GM21723 (cell line): ENCODE measurements at regions not wholly inside any gene's neighbourhood (a gene's known extent, or its start where the extent isn't known, plus 50 kb on each side); places are given as distances from the start of the nearest gene placed in this dataset.

ENCODE experiments used
- ATAC-seq: cut with Tn5 transposase; IDR thresholded peaks from one replicate; pipeline ENCODE4 v1.9.1; 2021; ENCODE audit warnings: mild to moderate bottlenecking, moderate library complexity; ENCODE audit not compliant: unreplicated experiment

DNA sequence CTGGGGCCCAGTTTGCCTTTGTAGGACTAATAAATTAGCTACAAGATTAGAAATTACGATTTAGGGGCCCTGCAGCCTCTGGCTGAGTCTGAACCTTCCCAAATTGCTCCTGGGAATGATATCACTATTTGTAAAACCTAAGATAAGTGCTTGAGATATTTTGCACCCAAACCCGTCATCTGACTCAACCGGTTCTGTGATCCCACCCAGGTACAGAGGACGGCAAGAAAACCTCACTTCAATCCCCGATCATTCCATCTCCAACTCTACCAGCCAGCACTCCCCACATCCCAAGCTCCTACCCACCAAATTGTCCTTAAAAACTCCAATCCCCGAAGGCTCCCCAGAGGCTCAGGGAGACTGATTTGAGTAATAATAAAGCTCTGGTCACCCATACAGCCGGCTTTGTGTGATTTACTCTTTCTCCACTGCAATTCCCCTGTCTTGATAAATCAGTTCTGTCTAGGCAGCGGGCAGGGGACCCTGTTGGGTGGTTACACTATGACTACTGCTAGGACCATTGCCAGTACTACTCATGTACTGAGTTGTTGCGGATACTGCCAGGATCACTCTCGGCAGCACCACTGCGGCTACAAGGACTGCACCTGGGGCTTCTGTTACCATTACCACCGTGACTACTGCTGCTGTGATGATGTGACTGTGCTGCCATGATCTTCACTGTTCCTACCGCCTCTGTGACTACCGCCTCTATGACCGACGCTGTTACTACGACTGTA is 73.1 kb downstream of the IRF8 start:
- ATAC-seq = no peak

DNA sequence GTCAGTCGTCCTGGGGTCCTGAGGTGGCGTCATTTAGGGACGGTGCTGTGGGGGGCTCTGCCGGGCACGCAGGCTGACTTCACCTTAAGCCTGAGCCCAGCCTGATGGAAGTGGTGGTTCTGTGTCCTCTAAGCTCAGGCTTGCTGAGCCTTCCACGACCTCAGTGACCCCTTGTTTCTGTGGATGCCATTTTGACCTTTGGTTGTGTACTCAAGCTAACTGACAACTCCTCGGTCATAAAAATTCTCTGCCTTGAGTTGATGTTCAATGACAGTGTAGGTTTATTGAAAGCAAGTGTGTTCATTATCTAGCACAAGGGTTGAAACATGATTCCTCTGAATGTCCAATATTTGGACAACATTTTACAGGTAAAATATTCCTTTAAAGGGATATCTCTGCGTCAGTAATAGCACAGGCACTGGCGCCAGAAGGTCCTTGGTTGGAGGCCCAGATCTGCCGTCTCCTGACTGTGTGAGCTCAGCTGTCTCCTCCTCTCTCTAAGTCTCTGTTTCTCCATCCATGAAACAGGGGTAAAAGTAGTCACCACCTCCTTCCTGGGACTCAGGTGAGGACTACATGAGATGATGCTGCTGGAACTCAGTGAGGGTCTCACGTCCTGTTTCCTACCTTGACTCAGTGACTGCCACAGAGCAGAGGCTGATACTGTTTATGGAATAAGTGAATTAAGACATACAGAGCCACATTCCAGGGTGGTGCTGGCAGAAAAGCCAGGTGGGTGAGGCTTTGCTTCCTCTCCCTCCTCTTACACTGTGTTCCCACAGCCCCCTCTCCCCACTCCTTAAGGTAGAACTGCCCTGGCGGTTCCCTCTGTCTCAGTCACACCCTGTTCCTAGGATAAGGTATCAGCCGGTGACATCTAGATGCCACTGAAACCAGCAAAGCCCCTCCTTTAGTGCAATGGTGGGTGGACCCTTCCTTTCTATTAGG is 75.7 kb downstream of the IRF8 start:
- ATAC-seq = no peak

DNA sequence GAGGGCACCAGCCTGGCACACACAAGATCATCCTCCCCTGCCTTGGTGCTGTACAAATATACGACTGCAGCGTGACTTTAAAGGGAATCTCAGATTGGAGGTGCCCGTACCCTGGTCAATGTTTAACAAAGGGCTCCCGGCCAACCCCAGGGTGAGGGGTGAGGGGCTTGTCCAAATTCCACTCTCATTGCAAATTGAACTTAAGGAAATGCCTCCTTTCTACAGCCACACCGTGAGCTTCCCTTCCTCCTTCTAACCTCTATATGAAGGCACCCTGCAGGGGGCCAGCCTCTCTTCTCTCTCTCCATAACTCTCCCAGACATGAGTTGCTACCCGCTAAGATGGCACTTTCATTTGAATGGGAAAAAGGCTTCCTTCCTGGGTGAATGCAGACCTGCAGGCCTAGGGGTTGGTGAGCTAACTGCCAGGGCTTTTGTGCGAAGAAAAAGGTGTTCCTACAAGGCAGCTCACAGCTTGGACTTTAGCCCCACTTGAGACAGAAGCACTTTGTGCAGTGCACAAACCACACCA is 76.6 kb downstream of the IRF8 start:
- ATAC-seq = no peak

DNA sequence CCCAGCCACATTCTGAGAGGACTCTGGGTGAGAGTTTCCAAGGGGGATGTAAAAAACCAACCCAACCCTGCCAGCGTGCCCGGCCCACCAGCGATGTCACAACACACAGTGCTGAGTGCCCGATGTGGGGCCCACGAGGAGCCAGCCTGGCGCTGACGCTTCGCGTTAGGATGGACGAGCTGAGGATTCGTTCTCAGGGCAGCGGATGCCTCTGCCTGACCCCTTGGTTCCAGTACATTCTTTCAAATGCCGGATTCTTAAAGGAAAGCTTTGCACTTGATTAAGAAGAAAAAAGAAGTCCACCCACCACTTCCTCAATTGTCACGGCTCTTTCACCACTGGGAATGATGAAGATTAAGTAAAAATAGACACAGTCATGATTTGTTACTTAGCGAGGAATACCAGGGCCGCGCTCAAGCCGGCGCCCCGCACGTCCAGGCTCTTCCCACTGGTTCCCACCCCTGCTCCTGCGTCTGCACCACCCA is 79.4 kb downstream of the IRF8 start:
- no peak for ATAC-seq

DNA sequence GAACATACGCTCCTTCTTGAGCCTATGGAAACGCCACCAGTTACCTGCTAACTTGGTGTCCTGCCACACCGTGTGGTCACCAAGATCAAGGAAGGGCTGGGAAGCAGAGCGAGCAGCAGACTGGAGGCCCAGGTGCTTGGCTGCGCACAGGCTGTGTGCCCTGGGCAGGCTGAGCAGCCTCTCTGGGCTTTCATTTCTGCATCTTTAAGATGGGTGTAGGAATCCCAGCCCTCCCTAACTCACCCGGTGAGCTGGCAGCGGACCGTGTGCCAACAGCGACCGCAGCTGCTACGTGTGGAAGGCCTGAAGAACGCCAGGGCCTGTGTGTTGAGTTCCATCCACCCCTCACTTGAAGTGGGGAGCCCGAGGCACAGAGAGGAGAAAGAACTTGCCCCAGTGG is 80.0 kb downstream of the IRF8 start:
- no peak for ATAC-seq

DNA sequence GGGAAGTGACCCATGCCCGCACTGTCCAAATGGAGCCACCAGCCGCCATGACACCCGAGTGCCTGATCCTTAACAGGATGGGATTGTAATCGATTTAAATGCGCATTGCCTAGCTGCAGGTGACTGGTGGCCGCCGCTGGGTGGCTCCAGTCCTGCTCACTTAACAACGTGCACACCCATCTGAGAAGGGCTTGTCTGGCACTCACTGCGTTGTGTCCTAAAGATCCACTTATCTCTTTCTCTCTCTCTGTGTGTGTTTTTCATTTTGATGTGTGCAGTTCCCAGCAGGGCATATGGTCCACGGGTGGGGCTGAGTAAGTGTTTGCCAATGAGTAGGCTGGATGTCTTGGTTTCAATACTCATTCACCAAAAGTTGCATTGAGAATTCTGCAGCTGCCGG is 80.6 kb downstream of the IRF8 start:
- ATAC-seq = no peak

DNA sequence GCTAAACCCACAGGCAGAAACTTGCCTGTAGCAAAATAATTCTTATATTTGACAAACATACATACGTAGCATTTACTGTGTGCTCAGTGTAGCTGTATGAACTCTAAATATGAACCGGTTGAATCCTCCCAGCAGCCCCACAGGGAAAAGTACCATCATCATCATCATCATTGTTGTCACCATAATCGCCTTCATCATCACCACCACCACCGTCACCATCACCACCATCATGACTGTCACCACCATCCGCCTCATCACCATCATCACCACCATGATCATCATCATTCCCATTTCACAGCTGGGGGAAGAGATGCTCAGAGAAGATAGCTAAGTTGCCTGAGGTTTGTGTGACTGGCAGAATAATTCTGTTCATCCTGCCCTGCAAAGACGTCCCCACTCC is 81.7 kb downstream of the IRF8 start:
- ATAC-seq = no peak

DNA sequence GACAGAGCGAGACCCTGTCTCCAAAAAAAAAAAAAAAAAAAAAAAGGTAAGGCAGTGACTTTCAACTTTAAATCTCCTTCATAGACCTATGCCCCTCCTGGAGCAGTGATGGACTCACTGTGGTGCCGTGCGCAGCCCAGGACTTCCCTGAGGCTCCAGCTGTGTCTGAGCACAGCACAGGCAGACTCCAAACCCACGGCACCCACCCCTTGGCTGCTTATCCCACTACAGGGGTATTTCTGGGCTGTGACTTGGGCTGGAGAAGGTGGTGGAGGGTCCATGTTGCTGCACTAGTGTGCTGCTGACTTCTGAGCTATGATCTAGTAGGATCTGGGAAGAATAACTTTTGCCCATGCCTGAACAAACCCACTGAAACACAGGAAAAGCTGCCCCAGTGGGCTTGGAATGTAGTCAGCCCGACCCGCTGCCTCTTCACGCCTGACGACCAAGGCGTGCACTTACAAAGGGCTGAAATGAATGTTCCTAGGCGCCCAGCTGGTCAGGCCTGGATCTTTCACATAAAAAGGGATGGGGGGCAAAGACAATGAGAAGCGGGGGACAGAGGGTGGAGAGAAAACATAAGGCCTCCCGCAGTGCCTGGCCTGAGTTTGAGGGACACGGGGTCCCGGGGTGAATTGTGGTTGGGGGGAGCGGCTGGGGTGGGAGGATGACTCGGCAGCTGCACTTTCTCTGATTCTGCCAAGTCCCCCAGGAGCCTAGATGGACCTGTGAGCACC is 83.0 kb downstream of the IRF8 start:
- ATAC-seq = no peak

DNA sequence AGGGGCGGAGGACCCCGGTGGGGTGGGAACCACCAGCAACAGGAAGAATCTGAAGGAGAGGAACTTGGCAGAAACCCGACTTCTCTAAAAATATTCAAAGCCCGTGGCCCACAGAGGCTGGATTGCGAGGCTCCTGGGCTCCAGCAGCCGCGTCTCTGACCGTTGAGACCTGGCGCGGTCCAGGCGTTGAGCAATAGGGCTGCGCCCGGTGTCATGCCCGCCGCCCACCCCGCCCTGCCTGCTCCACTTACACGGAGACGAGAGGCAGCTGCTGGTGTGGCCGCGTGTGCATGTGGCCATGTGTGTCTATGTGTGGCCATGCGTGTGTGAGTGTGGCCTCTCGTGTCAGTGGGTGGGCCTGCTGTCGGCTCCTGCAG is 83.6 kb downstream of the IRF8 start:
- ATAC-seq = no peak

DNA sequence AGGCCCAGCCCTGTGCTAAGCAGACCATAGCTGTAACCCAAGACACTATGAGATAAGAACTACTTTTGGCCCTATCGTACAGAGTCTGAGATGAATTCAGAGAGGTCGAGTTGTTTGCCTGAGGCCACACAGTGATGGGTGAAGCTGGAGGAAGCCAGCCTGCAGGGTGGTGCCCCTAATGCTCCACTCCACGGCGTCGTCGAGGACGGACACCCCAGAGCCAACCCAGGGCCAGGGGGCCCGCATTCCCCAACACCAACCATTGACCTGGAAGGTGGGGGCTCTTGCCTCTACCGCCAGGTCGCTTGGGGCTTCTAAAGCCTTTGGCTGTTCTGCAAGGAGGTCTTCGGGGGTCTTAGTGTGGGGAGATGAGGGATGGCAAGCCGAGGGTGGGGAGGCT is 84.1 kb downstream of the IRF8 start:
- no peak for ATAC-seq

DNA sequence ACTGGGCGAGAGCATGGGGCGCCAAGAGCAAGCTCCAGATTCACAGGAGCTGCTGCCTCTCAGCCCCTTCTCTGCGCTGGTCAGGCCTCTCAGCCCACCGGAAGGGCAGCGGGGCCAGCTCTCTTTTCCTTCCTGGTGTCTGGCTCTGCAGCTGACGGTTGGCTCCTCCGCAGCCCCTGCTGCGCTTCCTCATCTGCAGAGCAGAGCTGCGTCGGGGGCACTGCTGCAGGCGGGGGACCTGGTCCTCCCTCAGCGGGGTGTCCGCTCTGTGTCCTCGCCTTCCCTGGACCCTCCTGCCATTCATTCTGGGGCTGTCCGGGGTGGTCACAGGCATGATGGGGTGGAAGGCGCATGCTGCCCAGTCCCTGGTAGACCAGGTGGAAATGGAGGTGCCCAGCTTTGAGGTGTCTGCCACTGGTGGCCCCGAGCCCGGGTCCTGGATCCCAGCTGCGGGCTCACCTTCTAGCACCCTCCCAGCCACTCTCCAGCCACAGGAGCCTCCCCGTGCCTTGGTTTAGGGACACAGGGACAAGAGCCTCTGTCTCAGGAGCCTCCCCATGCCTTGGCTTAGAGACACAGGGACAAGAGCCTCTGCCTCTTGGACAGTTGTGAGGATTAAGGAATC is 84.8 kb downstream of the IRF8 start:
- ATAC-seq = no peak

DNA sequence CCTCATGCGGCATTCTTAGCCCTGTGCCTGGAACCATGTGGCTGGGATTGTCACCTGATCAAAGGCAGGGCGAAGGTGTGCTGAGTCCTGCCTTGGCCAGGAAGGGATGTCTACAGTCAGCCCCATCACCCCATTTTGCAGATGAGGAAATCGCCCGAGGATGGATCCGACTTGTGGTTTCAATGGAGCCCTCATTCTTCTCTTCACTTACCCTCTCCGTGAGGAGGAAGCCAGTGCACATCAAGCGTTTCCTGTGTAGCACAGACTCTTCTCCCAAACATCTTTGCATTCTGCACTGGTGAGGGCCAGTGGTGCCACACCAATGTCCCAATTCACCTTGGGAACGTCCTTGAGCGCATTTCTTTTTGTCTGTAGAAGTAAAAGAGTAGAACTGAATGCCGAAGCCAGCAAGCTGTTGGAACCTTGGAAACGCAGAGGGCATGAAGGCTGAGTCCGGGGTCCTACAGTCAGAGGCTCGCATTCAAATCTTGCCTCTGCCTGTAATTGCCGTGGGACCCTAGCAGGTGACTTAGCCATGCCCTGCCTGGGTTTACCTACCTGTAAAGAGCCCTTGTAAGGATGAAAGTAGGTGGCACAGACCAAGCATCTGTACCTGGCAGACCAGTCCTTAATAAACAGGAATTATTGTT is 85.4 kb downstream of the IRF8 start:
- ATAC-seq = no peak

DNA sequence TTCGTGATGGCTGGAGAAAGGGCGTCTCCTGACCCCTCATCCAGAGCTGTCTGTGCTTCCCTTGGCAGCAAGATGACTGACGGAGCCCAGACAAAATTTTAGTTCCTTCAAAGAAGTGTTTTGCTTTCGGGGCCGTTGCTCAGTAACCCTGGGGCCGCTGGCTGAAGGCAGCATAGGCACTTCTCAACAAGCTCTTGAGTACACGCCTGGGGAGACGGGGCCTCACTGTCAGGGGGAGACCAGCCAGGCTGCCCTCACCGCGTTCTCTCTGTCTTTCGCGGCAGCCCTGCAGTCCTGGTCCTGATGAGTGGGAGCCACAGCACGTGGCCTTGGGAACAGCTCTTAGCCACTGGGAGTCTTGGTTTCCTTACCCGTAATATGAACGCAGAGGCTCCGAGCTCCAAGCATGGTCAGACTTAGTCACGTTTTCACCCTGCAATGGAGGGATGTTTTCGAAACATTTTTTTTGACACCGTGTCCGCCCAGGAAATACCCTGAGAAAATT is 86.0 kb downstream of the IRF8 start:
- ATAC-seq = no peak

DNA sequence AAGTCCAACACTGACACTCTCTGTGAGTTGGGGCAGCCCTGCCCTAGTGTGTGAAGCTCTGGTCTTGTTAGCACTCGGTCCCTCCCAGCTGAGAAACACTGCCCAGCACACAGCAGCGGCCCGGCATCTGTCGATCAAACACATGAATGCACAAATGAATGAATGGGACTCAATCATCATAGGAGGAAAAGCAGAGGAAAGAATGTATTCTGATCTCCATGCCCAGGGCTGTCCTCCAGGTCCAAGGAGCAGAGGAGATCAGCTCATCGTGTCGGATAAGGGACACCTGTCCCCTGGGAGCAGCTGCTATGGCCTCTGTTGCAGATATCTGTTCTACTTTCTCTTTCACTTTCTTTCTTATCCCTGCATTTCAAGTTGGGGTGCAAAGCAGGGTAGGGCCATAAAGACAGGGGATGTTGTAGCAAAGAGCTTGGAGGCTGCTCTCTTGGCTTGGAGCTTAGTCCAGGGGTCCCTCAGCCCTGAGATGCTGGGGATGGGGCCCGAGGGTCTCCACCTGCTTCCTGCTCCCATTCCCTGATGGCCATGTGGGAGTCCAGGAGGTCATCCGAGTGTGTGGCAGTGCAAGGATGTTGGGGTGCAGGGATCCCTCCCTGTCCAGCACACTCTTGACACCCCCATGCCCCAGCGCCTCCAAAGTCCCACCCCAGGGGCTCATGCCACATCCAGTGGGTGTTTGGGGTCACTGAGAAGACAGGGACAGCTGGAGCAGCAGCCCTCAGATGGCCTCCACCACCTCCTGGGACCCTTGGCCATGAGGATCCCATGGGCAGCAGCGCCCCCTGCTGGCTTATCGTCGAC is 88.2 kb downstream of the IRF8 start:
- ATAC-seq = no peak

DNA sequence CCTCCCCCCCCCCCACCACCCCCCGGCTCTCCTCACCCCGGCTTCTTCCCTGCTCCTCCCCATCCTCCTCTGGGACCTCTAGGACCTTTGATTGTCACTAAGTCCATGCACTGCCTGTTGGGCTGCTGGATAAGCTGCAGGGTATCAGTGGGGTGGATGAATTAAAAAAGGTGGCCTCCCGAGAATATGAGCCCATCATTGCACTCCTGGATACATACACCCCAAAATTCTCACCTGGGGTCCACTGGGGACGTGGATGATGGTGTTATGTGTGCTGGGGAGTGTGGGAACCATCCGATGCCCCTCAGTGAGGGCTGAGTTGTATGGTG is 88.8 kb downstream of the IRF8 start:
- no peak for ATAC-seq

DNA sequence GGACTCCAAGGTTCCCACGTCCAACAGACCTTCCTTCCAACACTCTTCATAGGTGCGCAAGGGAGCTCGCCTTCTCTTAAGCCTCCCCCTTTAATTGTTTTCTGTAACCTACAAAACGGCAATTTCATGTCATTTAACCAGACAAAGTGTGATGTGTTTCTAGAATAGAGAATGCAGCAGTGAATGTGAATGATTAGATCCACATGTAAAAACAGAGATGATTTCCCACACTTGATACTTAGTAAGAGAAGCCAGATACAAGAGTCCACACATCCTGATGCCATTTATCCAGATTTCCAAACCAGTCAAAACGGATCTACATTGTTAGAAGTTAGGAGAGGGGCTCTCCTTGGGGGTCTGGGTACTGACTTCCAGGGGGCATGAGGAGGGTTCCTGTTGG is 89.3 kb downstream of the IRF8 start:
- no peak for ATAC-seq

DNA sequence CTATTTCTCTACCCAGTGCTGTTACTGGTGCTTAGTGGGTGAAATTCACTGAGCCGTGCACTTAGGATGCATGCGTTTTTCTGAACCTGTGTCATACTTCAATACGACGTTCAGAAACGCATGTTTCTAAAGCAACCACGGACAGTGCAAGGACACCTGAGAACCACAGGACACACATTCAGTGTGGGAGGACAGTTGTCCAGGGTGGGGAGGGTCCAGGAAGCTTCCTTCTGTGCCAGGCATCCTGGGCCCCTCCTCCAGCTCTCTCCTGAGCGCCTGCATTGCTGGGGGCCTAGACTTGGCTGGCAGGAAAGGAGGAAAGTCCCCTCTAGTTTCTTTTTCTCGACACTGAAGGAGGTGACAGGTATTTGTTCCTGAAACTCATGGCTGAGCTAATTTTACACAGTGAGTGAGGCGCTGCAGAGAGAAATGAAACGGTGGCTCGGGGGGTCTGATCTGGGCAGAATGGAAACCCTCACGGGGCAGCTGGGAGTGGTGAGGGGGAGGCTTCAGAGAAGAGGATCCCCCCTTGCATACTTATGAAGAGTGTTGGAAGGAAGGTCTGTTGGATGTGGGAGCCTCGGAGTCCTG is 89.9 kb downstream of the IRF8 start:
- peak; percentile 49 for ATAC-seq

DNA sequence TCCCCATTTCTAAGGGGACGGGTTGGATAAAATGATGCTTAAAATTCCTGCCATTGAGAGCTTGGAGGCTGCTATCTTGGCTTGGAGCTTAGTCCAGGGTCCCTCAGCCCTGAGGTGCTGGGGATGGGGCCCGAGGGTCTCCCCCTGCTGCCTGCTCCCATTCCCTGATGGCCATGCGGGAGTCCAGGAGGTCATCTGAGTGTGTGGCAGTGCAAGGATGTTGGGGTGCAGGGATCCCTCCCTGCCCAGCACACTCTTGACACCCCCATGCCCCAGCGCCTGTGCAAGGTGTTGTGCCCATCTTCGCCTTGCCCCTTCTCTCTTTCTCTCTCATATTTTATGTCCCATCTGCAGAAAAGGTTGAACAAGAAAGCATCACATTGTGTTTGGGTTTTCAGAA is 90.4 kb downstream of the IRF8 start:
- no peak for ATAC-seq
